Effector memory CD8-positive, alpha-beta T cell (primary cell): ENCODE measurements at regions not wholly inside any gene's neighbourhood (a gene's known extent, or its start where the extent isn't known, plus 50 kb on each side); places are given as distances from the start of the nearest gene placed in this dataset.

Source experiments
- ATAC-seq: fragments of 150-1000 bp; cut with Tn5 transposase; replicated peaks from 2 replicates; pipeline ENCODE4 v1.10.0; 2021; ENCODE audit warnings: mild to moderate bottlenecking, moderate library complexity
- DNase-seq, 3 experiments: peaks; one replicate each; pipeline ENCODE4 v3.0.0; 2021
- H3K27ac Mint-ChIP-seq, 2 donors: one replicate each; pipeline ENCODE4 v1.8.0; 2022; ENCODE audit warnings: mild to moderate bottlenecking in 2 of 2, mixed read lengths in 2 of 2, moderate library complexity in 2 of 2
- H3K27me3 Mint-ChIP-seq, 2 donors: one replicate each; pipeline ENCODE4 v1.8.0; 2022; ENCODE audit warnings: mixed read lengths in 2 of 2
- H3K36me3 Mint-ChIP-seq: one replicate; pipeline ENCODE4 v1.8.0; 2022; ENCODE audit warnings: mild to moderate bottlenecking, moderate library complexity, mixed read lengths; ENCODE audit not compliant: insufficient read depth
- H3K4me1 Mint-ChIP-seq, 2 donors: one replicate each; pipeline ENCODE4 v1.8.0; 2022; ENCODE audit warnings: low read depth in 2 of 2, mixed read lengths in 2 of 2
- H3K4me3 Mint-ChIP-seq, 2 donors: one replicate each; pipeline ENCODE4 v1.8.0; 2022; ENCODE audit warnings: mild to moderate bottlenecking in 2 of 2, mixed read lengths in 2 of 2, moderate library complexity in 2 of 2
- H3K9me3 Mint-ChIP-seq, 2 donors: one replicate each; pipeline ENCODE4 v1.8.0; 2022; ENCODE audit warnings: mixed read lengths in 2 of 2

DNA sequence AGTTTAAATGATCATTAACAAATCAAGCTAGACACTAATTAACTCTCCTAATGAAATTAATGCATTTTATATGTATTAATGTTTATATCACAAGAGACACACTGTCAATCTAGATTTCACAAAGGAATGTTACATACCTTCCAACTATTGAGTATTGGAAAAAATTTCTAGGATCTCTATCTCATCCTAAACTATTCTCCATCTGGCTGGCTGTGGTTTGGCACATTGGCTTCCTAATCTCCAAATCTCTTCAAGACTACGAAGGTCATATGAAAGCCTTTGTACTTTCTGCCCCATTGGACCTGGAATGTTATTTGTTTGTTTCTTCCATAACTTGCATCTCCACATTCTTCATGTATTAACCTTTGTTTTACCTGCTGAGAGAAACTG is 1160.0 kb downstream of the ADGRL3 start:
- H3K36me3 Mint-ChIP-seq, result no peaks in the 10 kb centered on the region
- ATAC-seq (no peak), DNase-seq (no peak)
- no peak overlapping the region for H3K27ac Mint-ChIP-seq
- no peaks in the 10 kb centered on the region for H3K4me1 Mint-ChIP-seq
- no peak overlapping the region for H3K4me3 Mint-ChIP-seq
- H3K9me3 Mint-ChIP-seq, result peaks cover 1 to 7% of the 10 kb centered on the region in 2 donors
- H3K27me3 Mint-ChIP-seq, result no peaks in the 10 kb centered on the region

DNA sequence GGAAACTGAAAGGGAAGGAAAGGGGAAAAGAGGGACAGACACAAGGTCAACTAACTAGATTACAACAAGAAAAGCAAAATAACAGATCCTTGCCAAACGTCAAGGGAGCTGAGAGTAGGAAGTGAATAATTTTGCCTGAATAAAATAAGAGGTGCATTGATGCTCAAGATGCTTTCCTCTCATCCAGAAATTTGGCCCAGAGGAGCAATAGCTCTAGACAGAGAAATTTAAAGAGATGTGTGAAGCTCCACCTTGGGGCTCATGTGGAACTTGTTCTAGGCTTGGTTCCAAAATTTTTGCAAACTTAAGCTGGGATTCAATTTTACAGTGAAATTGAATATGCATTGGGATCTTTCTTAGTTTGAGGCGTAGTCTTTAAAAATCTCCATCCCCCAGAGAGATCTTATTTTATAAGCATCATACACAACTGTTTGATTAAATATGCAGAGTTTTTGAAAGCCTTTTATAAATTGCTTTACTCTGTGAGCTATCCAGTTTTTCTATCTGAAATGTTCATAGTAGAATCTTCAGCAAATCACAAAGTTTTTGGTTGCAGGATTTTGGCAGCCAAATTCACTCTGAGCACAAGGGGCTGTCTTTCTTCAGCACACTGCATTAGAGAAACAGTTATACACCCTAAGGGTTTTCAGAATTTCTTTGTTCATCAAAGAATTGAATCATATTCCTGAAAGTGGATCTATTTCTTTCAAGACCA is 1159.5 kb downstream of the ADGRL3 start:
- Mint-ChIP-seq H3K27me3 (no peaks in the 10 kb centered on the region), H3K4me3 (no peak overlapping the region), H3K36me3 (no peaks in the 10 kb centered on the region), H3K9me3 (peaks cover 1 to 2% of the 10 kb centered on the region in 2 donors), H3K27ac (no peak overlapping the region), H3K4me1 (no peaks in the 10 kb centered on the region)
- DNase-seq (no peak), ATAC-seq (no peak)

DNA sequence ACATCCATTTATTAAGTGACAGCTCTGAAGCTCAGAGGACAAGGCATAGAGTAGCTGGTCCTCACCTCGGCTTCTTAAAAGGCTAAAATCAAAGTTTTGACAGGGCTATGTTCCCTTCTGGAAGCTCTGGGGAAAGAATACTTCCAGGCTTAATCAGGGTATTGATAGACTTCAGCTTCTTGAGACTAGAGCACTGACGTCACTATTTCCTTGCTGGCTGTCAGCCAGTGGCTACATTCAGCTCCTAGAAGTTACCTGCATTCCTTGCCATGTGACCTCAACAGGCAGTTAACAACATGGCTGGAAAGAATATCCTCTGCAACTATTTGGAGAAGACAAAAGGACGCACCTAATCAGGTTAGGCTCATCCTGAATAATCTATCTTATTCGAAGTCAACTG is 1144.8 kb downstream of the ADGRL3 start:
- Mint-ChIP-seq H3K36me3 (no peaks in the 10 kb centered on the region), H3K4me3 (no peak overlapping the region), H3K27me3 (no peaks in the 10 kb centered on the region), H3K4me1 (no peaks in the 10 kb centered on the region), H3K27ac (no peak overlapping the region), H3K9me3 (peaks cover 11 to 15% of the 10 kb centered on the region in 2 donors)
- DNase-seq (no peak), ATAC-seq (no peak)

GRCh38 chr4:62344474-62344873 is 1144.3 kb downstream of the ADGRL3 start:
- ATAC-seq, result no peak
- Mint-ChIP-seq H3K27me3 (no peaks in the 10 kb centered on the region), H3K4me1 (no peaks in the 10 kb centered on the region), H3K9me3 (peaks cover 12 to 15% of the 10 kb centered on the region in 2 donors), H3K4me3 (no peak overlapping the region), H3K36me3 (no peaks in the 10 kb centered on the region), H3K27ac (no peak overlapping the region)
- DNase-seq, result no peak

DNA sequence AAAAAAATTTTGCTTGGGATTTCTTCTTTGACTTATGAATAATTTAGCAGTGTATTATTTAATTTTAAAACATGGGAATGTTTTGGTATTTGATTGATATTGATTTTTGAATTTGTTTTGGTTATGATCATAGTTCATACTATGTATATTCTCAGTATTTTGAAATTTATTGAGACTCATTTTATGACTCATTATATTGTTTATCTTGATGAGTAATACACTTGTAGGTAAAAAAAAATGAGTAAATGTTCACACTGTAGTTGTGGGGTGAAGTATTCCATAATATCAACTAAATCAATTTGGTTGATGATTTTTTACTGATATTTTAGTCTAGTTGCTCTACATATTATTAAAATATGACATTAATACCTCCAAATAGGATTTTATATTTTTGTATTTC is 1142.2 kb downstream of the ADGRL3 start:
- Mint-ChIP-seq H3K4me1 (no peaks in the 10 kb centered on the region), H3K9me3 (peaks cover 18 to 27% of the 10 kb centered on the region in 2 donors), H3K4me3 (no peak overlapping the region), H3K36me3 (no peaks in the 10 kb centered on the region), H3K27me3 (no peaks in the 10 kb centered on the region), H3K27ac (no peak overlapping the region)
- no peak for ATAC-seq
- no peak for DNase-seq

- Mint-ChIP-seq H3K27me3 (no peaks in the 10 kb centered on the region), H3K36me3 (no peaks in the 10 kb centered on the region), H3K27ac (no peak overlapping the region), H3K9me3 (peaks cover 10 to 11% of the 10 kb centered on the region in 2 donors), H3K4me1 (no peaks in the 10 kb centered on the region), H3K4me3 (no peak overlapping the region)
- no peak for DNase-seq
- ATAC-seq, result no peak
These were observed 1128.4 kb downstream of the ADGRL3 start for GRCh38 chr4:62328526-62328925.

DNA sequence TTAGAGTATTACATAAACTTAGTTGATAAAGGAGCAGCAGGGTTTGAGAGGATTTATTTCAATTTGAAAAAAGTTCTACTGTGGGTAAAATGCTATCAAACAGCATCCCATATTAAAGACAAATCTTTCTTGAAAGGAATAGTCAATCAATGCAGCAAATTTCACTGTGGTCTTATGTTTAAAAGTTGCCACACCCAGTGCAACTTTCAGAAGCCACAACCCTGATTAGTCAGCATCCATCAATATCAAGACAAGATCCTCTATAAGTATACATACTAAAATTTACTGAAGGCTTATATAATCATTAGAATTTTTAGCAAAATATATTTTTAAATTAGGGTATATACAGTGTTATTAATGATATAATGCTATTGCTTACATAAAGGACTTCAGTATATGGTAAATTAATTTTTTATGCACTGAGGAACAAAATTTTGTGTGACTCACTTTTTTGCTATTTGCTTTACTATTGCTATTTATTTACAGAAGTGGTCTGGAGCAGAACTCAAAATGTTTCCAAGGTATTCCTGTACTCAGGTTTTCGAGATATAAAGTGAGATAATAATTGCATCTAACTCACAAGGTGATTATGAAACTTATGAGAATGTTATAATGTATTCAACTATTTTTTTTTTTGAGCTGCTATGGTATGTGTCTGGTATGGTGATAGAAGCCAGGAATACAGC is 1127.6 kb downstream of the ADGRL3 start:
- Mint-ChIP-seq H3K36me3 (no peaks in the 10 kb centered on the region), H3K4me3 (no peak overlapping the region), H3K4me1 (no peaks in the 10 kb centered on the region), H3K27ac (no peak overlapping the region), H3K9me3 (peaks cover 8% of the 10 kb centered on the region in 2 donors), H3K27me3 (no peaks in the 10 kb centered on the region)
- ATAC-seq, result no peak
- no peak for DNase-seq

DNA sequence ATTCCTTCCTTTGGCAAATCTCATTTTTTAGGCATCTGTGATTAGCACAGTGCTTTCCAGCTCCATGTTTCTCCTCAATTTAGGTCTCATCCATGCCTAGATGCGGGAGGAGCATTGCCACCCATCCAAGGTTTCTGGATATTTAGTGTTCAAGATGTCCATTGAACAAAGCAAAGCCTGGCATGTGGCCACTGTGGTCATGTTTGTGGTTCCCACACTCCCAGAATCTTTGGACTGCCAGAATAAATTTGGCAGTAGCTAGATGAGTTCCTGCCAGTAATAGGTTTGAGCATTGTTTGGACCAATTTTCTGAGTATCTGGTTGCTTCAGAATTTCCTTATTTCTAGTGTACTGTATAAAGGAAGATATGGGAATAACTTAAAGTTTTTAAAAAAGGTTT is 1124.1 kb downstream of the ADGRL3 start:
- Mint-ChIP-seq H3K36me3 (no peaks in the 10 kb centered on the region), H3K27ac (no peak overlapping the region)
- ATAC-seq, result no peak

DNA sequence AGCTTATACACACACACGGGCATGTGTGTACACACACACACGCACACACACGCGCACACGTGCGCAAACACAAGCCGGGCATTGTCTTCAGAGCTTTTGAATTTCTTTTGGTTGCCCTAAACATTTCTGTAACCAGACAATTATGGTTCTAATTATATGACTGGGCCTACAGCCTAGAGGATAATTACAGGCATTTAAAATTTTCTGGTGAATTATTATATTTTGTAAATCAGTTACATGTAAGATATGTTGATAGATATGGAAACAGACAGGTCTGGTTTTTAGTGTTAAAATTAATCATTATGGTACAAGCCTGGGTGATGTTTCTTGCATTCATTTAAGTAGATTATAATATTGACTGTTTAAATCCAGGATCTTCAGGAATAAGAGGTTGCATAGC is 1120.5 kb downstream of the ADGRL3 start:
- Mint-ChIP-seq H3K4me1 (no peaks in the 10 kb centered on the region), H3K27me3 (no peaks in the 10 kb centered on the region), H3K27ac (no peak overlapping the region), H3K4me3 (no peak overlapping the region), H3K9me3 (peaks cover 14 to 28% of the 10 kb centered on the region in 2 donors), H3K36me3 (no peaks in the 10 kb centered on the region)
- no peak for ATAC-seq
- DNase-seq, result no peak

More for the DNA sequence above, 1124.1 kb downstream of the ADGRL3 start:
- Mint-ChIP-seq H3K4me3 (no peak overlapping the region), H3K4me1 (no peaks in the 10 kb centered on the region), H3K9me3 (peaks cover 10 to 11% of the 10 kb centered on the region in 2 donors), H3K27me3 (no peaks in the 10 kb centered on the region)
- DNase-seq, result no peak

GRCh38 chr4:62302710-62303109 is 1102.6 kb downstream of the ADGRL3 start:
- H3K36me3 Mint-ChIP-seq, result no peaks in the 10 kb centered on the region
- DNase-seq (no peak), ATAC-seq (no peak)
- no peak overlapping the region for H3K27ac Mint-ChIP-seq
- peaks cover 4 to 34% of the 10 kb centered on the region in 2 donors for H3K9me3 Mint-ChIP-seq
- H3K4me3 Mint-ChIP-seq, result no peak overlapping the region
- no peaks in the 10 kb centered on the region for H3K27me3 Mint-ChIP-seq
- H3K4me1 Mint-ChIP-seq, result no peaks in the 10 kb centered on the region

- Mint-ChIP-seq H3K4me1 (no peaks in the 10 kb centered on the region), H3K27ac (no peak overlapping the region)
- no peak for DNase-seq
These were observed 1101.4 kb downstream of the ADGRL3 start for GRCh38 chr4:62301500-62301899.

GRCh38 chr4:62293551-62293950 is 1093.4 kb downstream of the ADGRL3 start:
- H3K4me3 Mint-ChIP-seq, result no peak overlapping the region
- no peak for ATAC-seq
- no peaks in the 10 kb centered on the region for H3K36me3 Mint-ChIP-seq
- DNase-seq, result no peak
- no peaks in the 10 kb centered on the region for H3K27me3 Mint-ChIP-seq
- H3K27ac Mint-ChIP-seq, result no peak overlapping the region
- H3K9me3 Mint-ChIP-seq, result peaks cover 7 to 8% of the 10 kb centered on the region in 2 donors
- no peaks in the 10 kb centered on the region for H3K4me1 Mint-ChIP-seq

More at GRCh38 chr4:62301500-62301899, 1101.4 kb downstream of the ADGRL3 start:
- Mint-ChIP-seq H3K36me3 (no peaks in the 10 kb centered on the region), H3K27me3 (no peaks in the 10 kb centered on the region), H3K4me3 (no peak overlapping the region), H3K9me3 (peaks cover 9 to 34% of the 10 kb centered on the region in 2 donors)
- ATAC-seq, result no peak

DNA sequence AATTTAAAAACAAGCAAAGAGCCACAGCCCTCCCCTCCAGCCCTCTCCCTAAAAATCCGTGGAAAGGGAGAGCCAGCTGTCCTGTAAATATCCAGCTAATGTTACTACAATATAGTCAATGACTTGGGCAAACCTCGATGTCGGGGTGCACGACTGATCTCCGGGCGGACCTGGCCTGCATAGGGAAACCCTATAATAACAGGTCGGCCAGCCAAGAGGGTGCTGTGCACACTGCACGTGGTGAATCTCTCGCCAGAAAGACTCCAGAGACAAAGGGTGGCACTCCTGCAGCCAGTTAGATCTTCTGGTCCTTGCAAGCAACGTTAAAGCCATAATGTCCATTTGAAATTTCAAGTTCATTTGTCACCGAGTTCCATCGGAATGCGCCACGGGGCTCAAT is 1092.8 kb downstream of the ADGRL3 start:
- ATAC-seq (no peak), DNase-seq (no peak)
- no peaks in the 10 kb centered on the region for H3K4me1 Mint-ChIP-seq
- no peak overlapping the region for H3K27ac Mint-ChIP-seq
- H3K27me3 Mint-ChIP-seq, result no peaks in the 10 kb centered on the region
- no peak overlapping the region for H3K4me3 Mint-ChIP-seq
- peaks cover 7 to 8% of the 10 kb centered on the region in 2 donors for H3K9me3 Mint-ChIP-seq
- H3K36me3 Mint-ChIP-seq, result no peaks in the 10 kb centered on the region

GRCh38 chr4:62288808-62289541 is 1088.8 kb downstream of the ADGRL3 start:
- H3K4me1 Mint-ChIP-seq, result no peaks in the 10 kb centered on the region
- DNase-seq, result no peak
- no peak overlapping the region for H3K4me3 Mint-ChIP-seq
- no peaks in the 10 kb centered on the region for H3K36me3 Mint-ChIP-seq
- no peak for ATAC-seq
- H3K27me3 Mint-ChIP-seq, result no peaks in the 10 kb centered on the region
- H3K9me3 Mint-ChIP-seq, result no peaks in the 10 kb centered on the region
- no peak overlapping the region for H3K27ac Mint-ChIP-seq
